ENCODE measurements at regions not wholly inside any gene's neighbourhood (a gene's known extent, or its start where the extent isn't known, plus 50 kb on each side); places are given as distances from the start of the nearest gene placed in this dataset.
"Not testable (repeated sequence)": the region's sequence is repeated elsewhere in the genome, so short reads cannot be mapped to it uniquely, and the experiment has no call there.

- DNase-seq = no peak
These were observed 89.8 kb upstream of the MAP3K7 start for GRCh38 chr6:90676516-90677300.

GRCh38 chr6:90675107-90675506 lies 88.2 kb upstream of the MAP3K7 start:
- DNase-seq = not testable (repeated sequence)

GRCh38 chr6:90674077-90674476 lies 87.2 kb upstream of the MAP3K7 start:
- not testable (repeated sequence) for DNase-seq

- DNase-seq = no peak
These were observed 83.0 kb upstream of the MAP3K7 start for GRCh38 chr6:90669846-90670245.

GRCh38 chr6:90669420-90669819 lies 82.5 kb upstream of the MAP3K7 start:
- DNase-seq = no peak

- DNase-seq = no peak
These were observed 81.3 kb upstream of the MAP3K7 start for GRCh38 chr6:90668141-90668540.

- DNase-seq = no peak
These were observed 77.0 kb upstream of the MAP3K7 start for GRCh38 chr6:90663873-90664272.

- no peak for DNase-seq
These were observed 76.2 kb upstream of the MAP3K7 start for GRCh38 chr6:90663106-90663505.

GRCh38 chr6:90660931-90661330 lies 74.1 kb upstream of the MAP3K7 start:
- no peak for DNase-seq

GRCh38 chr6:90658497-90658896 lies 71.6 kb upstream of the MAP3K7 start:
- no peak for DNase-seq

- DNase-seq = no peak
These were observed 69.5 kb upstream of the MAP3K7 start for GRCh38 chr6:90656325-90656724.

GRCh38 chr6:90654806-90655205 lies 67.9 kb upstream of the MAP3K7 start:
- no peak for DNase-seq

- DNase-seq = no peak
These were observed 67.3 kb upstream of the MAP3K7 start for GRCh38 chr6:90654166-90654565.

GRCh38 chr6:90653750-90654149 lies 66.9 kb upstream of the MAP3K7 start:
- DNase-seq = no peak

GRCh38 chr6:90650041-90650940 lies 63.4 kb upstream of the MAP3K7 start:
- DNase-seq = no peak

- DNase-seq = no peak
These were observed 62.0 kb upstream of the MAP3K7 start for GRCh38 chr6:90648873-90649272.

- DNase-seq = no peak
These were observed 60.1 kb upstream of the MAP3K7 start for GRCh38 chr6:90646940-90647339.

GRCh38 chr6:90645634-90646033 lies 58.8 kb upstream of the MAP3K7 start:
- no peak for DNase-seq

- DNase-seq = no peak
These were observed 57.6 kb upstream of the MAP3K7 start for GRCh38 chr6:90644492-90644891.

GRCh38 chr6:90643381-90643780 lies 56.5 kb upstream of the MAP3K7 start:
- DNase-seq = no peak

- no peak for DNase-seq
These were observed 50.4 kb upstream of the MAP3K7 start for GRCh38 chr6:90637320-90637719.

All from left hindlimb (tissue), 1 donor.